ENCODE measurements at regions not wholly inside any gene's neighbourhood (a gene's known extent, or its start where the extent isn't known, plus 50 kb on each side); places are given as distances from the start of the nearest gene placed in this dataset.

DNA sequence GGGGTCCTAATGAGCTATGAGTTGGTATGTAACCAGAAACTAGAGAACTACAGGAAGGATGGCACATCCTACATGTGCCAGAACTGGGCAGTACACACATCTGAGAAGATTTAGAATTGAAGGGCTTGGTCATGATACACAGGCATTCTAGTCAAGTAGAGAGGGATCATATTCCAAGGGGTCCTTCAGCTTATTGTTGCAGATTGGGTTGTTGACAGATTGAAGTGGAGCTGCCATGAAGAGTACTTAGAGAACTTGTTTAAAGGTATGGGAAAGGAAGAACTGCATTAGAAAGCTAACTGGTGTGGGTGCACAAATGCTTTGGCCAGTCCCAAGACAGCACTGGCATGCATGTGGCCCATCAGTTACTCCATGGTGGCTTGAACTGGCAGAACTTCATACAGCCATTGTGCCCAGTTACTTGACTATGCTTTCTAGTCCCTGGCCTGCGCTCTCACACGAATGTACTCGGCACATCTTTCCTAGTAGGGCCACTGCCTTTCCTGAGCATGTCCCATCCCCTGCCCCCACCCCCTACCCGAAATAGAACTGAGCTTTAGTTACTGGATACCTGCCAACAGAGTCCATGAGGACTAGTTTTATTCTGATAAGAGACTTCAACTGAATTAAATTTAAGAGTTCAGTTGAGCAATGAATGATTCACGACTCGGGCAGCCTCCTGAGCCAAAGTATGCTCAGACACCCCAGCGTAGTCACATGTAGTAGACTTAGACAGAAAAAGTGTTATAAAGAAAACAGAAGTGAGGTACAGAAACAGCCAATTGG is 64.0 kb downstream of the CCNG2 start:
- in situ Hi-C loops (cut with MboI), result loop anchor here (25.0 kb wide), 1 partner anchor 709 kb away; no protein-coding TSS in a partner anchor
- TF ChIP-seq EZH2phosphoT487 (IDR thresholded peaks at IDR 0.05; ENCODE audit: insufficient read depth, low read depth), result no peak
- no peak for TF ChIP-seq EZH2 (IDR thresholded peaks at IDR 0.05; ENCODE audit: insufficient read depth, poor library complexity, severe bottlenecking)
- Histone ChIP-seq H3F3A (ENCODE audit: insufficient read depth) (no peaks in the 10 kb centered on the region), H2AFZ (no peak overlapping the region), H3K79me2 (ENCODE audit: insufficient read depth) (no peaks in the 10 kb centered on the region), H3K4me3 (no peak overlapping the region), H3K27me3 (replicated peaks; ENCODE audit: insufficient read depth) (peaks cover 56% of the 10 kb centered on the region), H3K9ac (no peak overlapping the region), H3K4me2 (ENCODE audit: unreplicated experiment) (no peak overlapping the region), H3K4me1 (ENCODE audit: insufficient read depth) (no peaks in the 10 kb centered on the region), H3K9me2 (ENCODE audit: insufficient read depth) (no peaks in the 10 kb centered on the region), H4K20me1 (ENCODE audit: insufficient read depth) (no peaks in the 10 kb centered on the region), H3K27ac (no peak overlapping the region), H3K36me3 (ENCODE audit: low read depth) (no peaks in the 10 kb centered on the region), H3K9me3 (ENCODE audit: low read depth) (no peaks in the 10 kb centered on the region)
- DNase-seq, result peak; percentile 31
- WGBS, 2 experiments (ENCODE audit: low coverage in 1 of 2, low lambda C conversion rate in 2 of 2, missing lambda C conversion rate in 2 of 2), result 71 to 81% methylated on average over 7 of the region's 7 CpGs

DNA sequence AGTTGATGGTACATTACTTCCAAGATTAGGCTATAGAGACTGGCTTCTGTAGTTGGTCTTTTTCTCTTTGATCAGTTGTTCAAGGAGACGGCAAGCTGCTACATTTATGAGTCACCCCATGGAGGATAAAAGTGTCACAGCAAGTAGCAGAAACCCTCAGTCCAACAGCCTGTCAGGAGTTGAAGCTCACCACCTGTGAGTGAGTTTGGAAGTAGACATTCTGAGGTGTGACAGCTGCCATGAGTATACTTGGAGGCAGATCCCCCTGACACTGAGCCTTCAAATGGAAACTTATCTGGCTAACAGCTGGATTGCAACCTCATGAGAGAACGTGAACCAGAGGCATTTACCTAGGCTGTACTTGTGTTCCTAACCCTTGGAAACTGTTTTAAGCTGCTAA is 68.0 kb downstream of the CCNG2 start:
- Histone ChIP-seq H3K4me2 (ENCODE audit: unreplicated experiment) (no peak overlapping the region), H3K9ac (no peak overlapping the region), H2AFZ (no peak overlapping the region), H3K9me2 (ENCODE audit: insufficient read depth) (no peaks in the 10 kb centered on the region), H4K20me1 (ENCODE audit: insufficient read depth) (no peaks in the 10 kb centered on the region), H3K27me3 (replicated peaks; ENCODE audit: insufficient read depth) (peaks cover 44% of the 10 kb centered on the region), H3K79me2 (ENCODE audit: insufficient read depth) (no peaks in the 10 kb centered on the region), H3K4me3 (no peak overlapping the region), H3K9me3 (ENCODE audit: low read depth) (no peaks in the 10 kb centered on the region), H3K4me1 (ENCODE audit: insufficient read depth) (no peaks in the 10 kb centered on the region), H3K36me3 (ENCODE audit: low read depth) (no peaks in the 10 kb centered on the region), H3F3A (ENCODE audit: insufficient read depth) (no peaks in the 10 kb centered on the region), H3K27ac (no peak overlapping the region)
- TF ChIP-seq EZH2 (IDR thresholded peaks at IDR 0.05; ENCODE audit: insufficient read depth, poor library complexity, severe bottlenecking), result no peak
- no peak for TF ChIP-seq EZH2phosphoT487 (IDR thresholded peaks at IDR 0.05; ENCODE audit: insufficient read depth, low read depth)
- no peak for DNase-seq
- 17 to 32% methylated on average over 2 of the region's 2 CpGs for WGBS, 2 experiments (ENCODE audit: low coverage in 1 of 2, low lambda C conversion rate in 2 of 2, missing lambda C conversion rate in 2 of 2)
- in situ Hi-C loops (cut with MboI), result no loop called here

DNA sequence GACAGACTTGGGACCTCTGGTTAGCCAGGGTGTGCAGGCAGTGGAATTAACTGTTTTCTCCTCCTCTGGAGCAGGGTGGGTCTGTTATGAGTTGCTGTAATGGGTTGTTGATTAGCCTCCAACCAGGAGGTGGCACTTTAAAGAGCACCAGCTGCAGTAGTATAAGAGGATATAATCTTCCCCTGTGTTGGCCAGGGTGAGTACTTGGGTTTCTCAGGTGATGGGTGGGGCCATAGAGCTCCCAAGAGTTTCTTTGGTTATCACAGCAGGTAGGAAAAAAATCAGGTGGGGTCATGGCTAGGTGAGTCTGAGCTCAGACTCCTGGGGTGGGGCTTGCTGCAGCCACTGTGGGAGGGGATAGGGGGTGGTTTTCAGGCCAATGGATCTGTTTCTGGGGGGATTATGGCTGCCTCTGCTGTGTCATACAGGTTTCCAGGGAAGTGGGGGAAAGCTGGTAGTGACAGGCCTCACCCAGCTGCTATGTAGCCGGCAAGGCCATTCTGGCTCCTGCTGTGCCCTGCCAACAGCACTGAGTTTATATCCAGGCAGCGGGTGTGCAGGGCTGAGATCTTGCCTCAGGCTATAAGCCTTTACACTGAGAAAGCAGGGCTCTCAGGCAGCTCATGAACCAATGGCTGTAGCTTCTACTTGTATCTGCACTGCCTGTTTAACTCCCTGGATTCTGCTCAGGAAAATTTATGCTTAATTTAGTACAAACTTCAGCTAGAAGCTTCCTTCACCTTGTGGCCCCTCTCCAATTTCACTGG is 70.1 kb downstream of the CCNG2 start:
- DNase-seq, result no peak
- H3K79me2 ChIP-seq (ENCODE audit: insufficient read depth), result no peaks in the 10 kb centered on the region
- H3K9me3 ChIP-seq (ENCODE audit: low read depth), result no peaks in the 10 kb centered on the region
- in situ Hi-C loops (cut with MboI), result no loop called here
- no peaks in the 10 kb centered on the region for H3K9me2 ChIP-seq (ENCODE audit: insufficient read depth)
- H3K27me3 ChIP-seq (replicated peaks; ENCODE audit: insufficient read depth), result peaks cover 38% of the 10 kb centered on the region
- 28 to 47% methylated on average over 2 of the region's 2 CpGs for WGBS, 2 experiments (ENCODE audit: low coverage in 1 of 2, low lambda C conversion rate in 2 of 2, missing lambda C conversion rate in 2 of 2)
- H3F3A ChIP-seq (ENCODE audit: insufficient read depth), result no peaks in the 10 kb centered on the region
- H3K4me3 ChIP-seq, result no peak overlapping the region
- no peak overlapping the region for H3K27ac ChIP-seq
- H3K4me1 ChIP-seq (ENCODE audit: insufficient read depth), result no peaks in the 10 kb centered on the region
- no peak for TF ChIP-seq EZH2 (IDR thresholded peaks at IDR 0.05; ENCODE audit: insufficient read depth, poor library complexity, severe bottlenecking)
- TF ChIP-seq EZH2phosphoT487 (IDR thresholded peaks at IDR 0.05; ENCODE audit: insufficient read depth, low read depth), result no peak
- no peaks in the 10 kb centered on the region for H3K36me3 ChIP-seq (ENCODE audit: low read depth)
- no peaks in the 10 kb centered on the region for H4K20me1 ChIP-seq (ENCODE audit: insufficient read depth)
- no peak overlapping the region for H2AFZ ChIP-seq
- H3K4me2 ChIP-seq (ENCODE audit: unreplicated experiment), result no peak overlapping the region
- H3K9ac ChIP-seq, result no peak overlapping the region

DNA sequence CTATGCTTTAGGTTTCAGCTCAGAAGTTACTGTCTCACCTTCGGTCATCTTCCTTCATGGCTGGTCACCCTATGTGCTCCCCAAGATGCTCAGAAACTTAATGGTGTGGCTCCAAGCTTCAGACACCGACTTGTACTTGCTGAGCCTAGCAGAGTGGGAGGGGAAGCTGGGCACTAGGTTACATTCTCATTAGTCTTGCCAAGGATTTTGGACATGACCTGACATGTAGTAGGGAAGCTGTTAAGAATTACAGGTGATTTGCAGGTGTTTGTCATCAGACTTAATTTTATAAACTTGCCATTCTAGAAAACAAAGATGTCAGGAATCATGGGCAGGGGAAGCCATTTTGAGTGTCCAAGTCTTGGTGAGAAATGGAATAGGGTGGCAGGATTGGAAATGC is 72.4 kb downstream of the CCNG2 start:
- Histone ChIP-seq H3K9me3 (ENCODE audit: low read depth) (no peaks in the 10 kb centered on the region), H4K20me1 (ENCODE audit: insufficient read depth) (no peaks in the 10 kb centered on the region), H3K79me2 (ENCODE audit: insufficient read depth) (no peaks in the 10 kb centered on the region), H2AFZ (no peak overlapping the region), H3K9me2 (ENCODE audit: insufficient read depth) (no peaks in the 10 kb centered on the region), H3F3A (ENCODE audit: insufficient read depth) (no peaks in the 10 kb centered on the region), H3K36me3 (ENCODE audit: low read depth) (no peaks in the 10 kb centered on the region), H3K9ac (no peak overlapping the region), H3K27me3 (replicated peaks; ENCODE audit: insufficient read depth) (peaks cover 28% of the 10 kb centered on the region), H3K4me2 (ENCODE audit: unreplicated experiment) (no peak overlapping the region), H3K27ac (no peak overlapping the region), H3K4me1 (ENCODE audit: insufficient read depth) (no peaks in the 10 kb centered on the region), H3K4me3 (no peak overlapping the region)
- DNase-seq, result no peak
- in situ Hi-C loops (cut with MboI), result no loop called here
- TF ChIP-seq EZH2phosphoT487 (IDR thresholded peaks at IDR 0.05; ENCODE audit: insufficient read depth, low read depth) (no peak), EZH2 (IDR thresholded peaks at IDR 0.05; ENCODE audit: insufficient read depth, poor library complexity, severe bottlenecking) (no peak)
- WGBS, 2 experiments (ENCODE audit: low coverage in 1 of 2, low lambda C conversion rate in 2 of 2, missing lambda C conversion rate in 2 of 2), result 40 to 42% methylated on average over 2 of the region's 2 CpGs

All from GM23248 (cell line).